HL-60 (cell line): ENCODE measurements at regions not wholly inside any gene's neighbourhood (a gene's known extent, or its start where the extent isn't known, plus 50 kb on each side); places are given as distances from the start of the nearest gene placed in this dataset.

Experiments used
- GABPA ChIP-seq: IDR thresholded peaks from 2 replicates; pipeline ENCODE4 v1.6.1; 2012; ENCODE audit warnings: low read depth
- POLR2AphosphoS5 ChIP-seq: IDR thresholded peaks from 2 replicates; pipeline ENCODE4 v1.6.1; 2012; ENCODE audit warnings: low read depth
- TF ChIP-seq, protein P1 (sequence below): IDR thresholded peaks from one replicate; pipeline ENCODE4 v1.5.1; 2011; ENCODE audit warnings: low read length, control low read depth, inconsistent platforms; ENCODE audit not compliant: insufficient read depth
- TF ChIP-seq, protein P2 (sequence below): IDR thresholded peaks from 2 replicates; pipeline ENCODE4 v1.6.1; 2012; ENCODE audit warnings: low read depth; ENCODE audit not compliant: insufficient replicate concordance

DNA sequence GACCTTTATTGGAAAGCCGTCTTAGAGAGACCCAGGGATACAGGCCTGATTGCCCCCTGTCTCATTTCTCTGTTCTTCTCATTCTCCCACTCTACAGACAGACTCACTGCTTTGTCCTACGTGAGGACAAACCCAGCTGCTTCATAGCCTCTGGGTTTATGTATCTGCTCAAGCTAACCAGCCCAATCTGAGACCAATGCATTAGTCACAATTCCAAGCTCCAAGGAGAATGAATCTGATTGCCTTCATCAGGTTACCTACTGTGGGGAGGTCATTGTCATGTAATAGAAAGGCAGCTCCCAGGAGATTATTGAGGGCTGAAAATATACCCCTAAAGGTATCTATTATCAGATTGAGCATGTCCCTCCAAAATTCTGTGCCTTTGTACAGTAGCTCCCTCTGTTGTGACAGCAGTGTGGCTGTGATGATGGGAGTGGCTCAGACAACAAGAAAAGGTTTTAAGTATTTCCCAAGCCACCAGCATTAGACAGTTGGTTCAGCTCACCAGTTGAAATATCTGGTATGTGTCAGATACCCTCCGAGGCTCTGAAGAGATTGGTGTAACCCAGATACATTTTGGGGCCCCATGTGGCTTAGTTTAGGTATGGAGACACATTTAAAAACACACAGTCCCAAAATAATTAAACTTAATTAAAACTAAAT lies 123.1 kb upstream of the EEPD1 start:
- TF ChIP-seq, protein P1, sequence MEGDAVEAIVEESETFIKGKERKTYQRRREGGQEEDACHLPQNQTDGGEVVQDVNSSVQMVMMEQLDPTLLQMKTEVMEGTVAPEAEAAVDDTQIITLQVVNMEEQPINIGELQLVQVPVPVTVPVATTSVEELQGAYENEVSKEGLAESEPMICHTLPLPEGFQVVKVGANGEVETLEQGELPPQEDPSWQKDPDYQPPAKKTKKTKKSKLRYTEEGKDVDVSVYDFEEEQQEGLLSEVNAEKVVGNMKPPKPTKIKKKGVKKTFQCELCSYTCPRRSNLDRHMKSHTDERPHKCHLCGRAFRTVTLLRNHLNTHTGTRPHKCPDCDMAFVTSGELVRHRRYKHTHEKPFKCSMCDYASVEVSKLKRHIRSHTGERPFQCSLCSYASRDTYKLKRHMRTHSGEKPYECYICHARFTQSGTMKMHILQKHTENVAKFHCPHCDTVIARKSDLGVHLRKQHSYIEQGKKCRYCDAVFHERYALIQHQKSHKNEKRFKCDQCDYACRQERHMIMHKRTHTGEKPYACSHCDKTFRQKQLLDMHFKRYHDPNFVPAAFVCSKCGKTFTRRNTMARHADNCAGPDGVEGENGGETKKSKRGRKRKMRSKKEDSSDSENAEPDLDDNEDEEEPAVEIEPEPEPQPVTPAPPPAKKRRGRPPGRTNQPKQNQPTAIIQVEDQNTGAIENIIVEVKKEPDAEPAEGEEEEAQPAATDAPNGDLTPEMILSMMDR = no peak
- TF ChIP-seq POLR2AphosphoS5 (no peak), GABPA (no peak)
- TF ChIP-seq, protein P2, sequence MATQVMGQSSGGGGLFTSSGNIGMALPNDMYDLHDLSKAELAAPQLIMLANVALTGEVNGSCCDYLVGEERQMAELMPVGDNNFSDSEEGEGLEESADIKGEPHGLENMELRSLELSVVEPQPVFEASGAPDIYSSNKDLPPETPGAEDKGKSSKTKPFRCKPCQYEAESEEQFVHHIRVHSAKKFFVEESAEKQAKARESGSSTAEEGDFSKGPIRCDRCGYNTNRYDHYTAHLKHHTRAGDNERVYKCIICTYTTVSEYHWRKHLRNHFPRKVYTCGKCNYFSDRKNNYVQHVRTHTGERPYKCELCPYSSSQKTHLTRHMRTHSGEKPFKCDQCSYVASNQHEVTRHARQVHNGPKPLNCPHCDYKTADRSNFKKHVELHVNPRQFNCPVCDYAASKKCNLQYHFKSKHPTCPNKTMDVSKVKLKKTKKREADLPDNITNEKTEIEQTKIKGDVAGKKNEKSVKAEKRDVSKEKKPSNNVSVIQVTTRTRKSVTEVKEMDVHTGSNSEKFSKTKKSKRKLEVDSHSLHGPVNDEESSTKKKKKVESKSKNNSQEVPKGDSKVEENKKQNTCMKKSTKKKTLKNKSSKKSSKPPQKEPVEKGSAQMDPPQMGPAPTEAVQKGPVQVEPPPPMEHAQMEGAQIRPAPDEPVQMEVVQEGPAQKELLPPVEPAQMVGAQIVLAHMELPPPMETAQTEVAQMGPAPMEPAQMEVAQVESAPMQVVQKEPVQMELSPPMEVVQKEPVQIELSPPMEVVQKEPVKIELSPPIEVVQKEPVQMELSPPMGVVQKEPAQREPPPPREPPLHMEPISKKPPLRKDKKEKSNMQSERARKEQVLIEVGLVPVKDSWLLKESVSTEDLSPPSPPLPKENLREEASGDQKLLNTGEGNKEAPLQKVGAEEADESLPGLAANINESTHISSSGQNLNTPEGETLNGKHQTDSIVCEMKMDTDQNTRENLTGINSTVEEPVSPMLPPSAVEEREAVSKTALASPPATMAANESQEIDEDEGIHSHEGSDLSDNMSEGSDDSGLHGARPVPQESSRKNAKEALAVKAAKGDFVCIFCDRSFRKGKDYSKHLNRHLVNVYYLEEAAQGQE = no peak
